Adrenal gland (tissue), 9 donors: ENCODE measurements at regions not wholly inside any gene's neighbourhood (a gene's known extent, or its start where the extent isn't known, plus 50 kb on each side); places are given as distances from the start of the nearest gene placed in this dataset.

ENCODE experiments used
- DNase-seq, 7 donors: peaks; one replicate each; pipeline ENCODE4 v3.0.0-alpha.2; 2019 to 2020
- H3K27ac ChIP-seq, 5 donors: fragments of 200-600 bp; sonication (generic) in 4 of 5; 1 replicate in 3 of 5; 2 replicates in 2 of 5; pipeline versions ENCODE4 v1.5.1 to v1.8.0; 2016 to 2020; ENCODE audit warnings: mild to moderate bottlenecking in 1 of 5
- H3K27me3 ChIP-seq: fragments of 200-600 bp; 2 replicates; pipeline ENCODE4 v1.8.0; 2021
- H3K36me3 ChIP-seq, 2 donors: fragments of 200-600 bp; replicated peaks in 1 of 2; 1 replicate in 1 of 2; 2 replicates in 1 of 2; pipeline versions ENCODE4 v1.5.1 to v1.8.0; 2018 to 2022
- H3K4me1 ChIP-seq, 2 donors: fragments of 200-600 bp; replicated peaks in 1 of 2; 1 replicate in 1 of 2; 2 replicates in 1 of 2; pipeline versions ENCODE4 v1.5.1 to v1.8.0; 2018 to 2021
- H3K4me3 ChIP-seq, 4 donors: fragments of 200-600 bp; sonication (generic) in 3 of 4; one replicate each; pipeline ENCODE4 v1.5.1; 2016 to 2018
- H3K9me3 ChIP-seq, 3 donors: fragments of 200-600 bp; sonication (generic) in 1 of 3; replicated peaks in 1 of 3; 1 replicate in 2 of 3; 2 replicates in 1 of 3; pipeline versions ENCODE4 v1.5.1 to v1.8.0; 2016 to 2021
- CTCF ChIP-seq, 6 experiments: fragments of 450-650 bp in 4 of 6; fragments of 200-600 bp in 2 of 6; sonication (generic) in 1 of 6; IDR thresholded peaks; 1 replicate in 5 of 6; 2 replicates in 1 of 6; pipeline versions ENCODE4 v1.5.1 to v1.8.0; 2016 to 2021; ENCODE audit warnings: antibody characterized with exemption in 6 of 6, mild to moderate bottlenecking in 2 of 6, moderate library complexity in 1 of 6
- POLR2A ChIP-seq, 2 donors: fragments of 450-650 bp; IDR thresholded peaks; one replicate each; pipeline ENCODE4 v1.6.1; 2017; ENCODE audit warnings: antibody characterized with exemption in 2 of 2, mild to moderate bottlenecking in 2 of 2, moderate library complexity in 1 of 2
- WGBS, 4 donors: extraction: QIAGEN DNeasy Blood & Tissue Kit in 2 of 4; methylation state at CpG; one replicate each; pipeline versions ENCODE4 v1.1.5 to v1.1.7; 2013 to 2017; 5-methylcytosine and 5-hydroxymethylcytosine counted together
- intact Hi-C, 2 donors: fragments of 100-400 bp; cut with DNase I; formaldehyde crosslinking; loops; one replicate each; pipeline versions ENCODE4 v1.14.1 to v1.15.0; 2022 to 2023
- donor health status: healthy with polysubstance abuse.
- donor health status: Bipolar disorder and iron deficiency.
- donor health status: DM: yes; HTN: yes; CAD: no.
- donor health status: DM: no; HTN: no; CAD: no.
- donor health status: DM: no; HTN: no; CAD: no.

GRCh38 chrX:39451046-39451445, 646.7 kb downstream of the BCOR start:
- H3K36me3 ChIP-seq: no peaks in the 10 kb centered on the region
- no peak overlapping the region for H3K4me3 ChIP-seq
- peaks cover 19% of the 10 kb centered on the region for H3K27me3 ChIP-seq
- intact Hi-C loops: no loop called here
- H3K4me1 ChIP-seq: no peaks in the 10 kb centered on the region
- no peak overlapping the region for H3K27ac ChIP-seq
- H3K9me3 ChIP-seq: no peaks in the 10 kb centered on the region
- TF ChIP-seq CTCF (IDR thresholded peaks at IDR 0.05) (no peak), POLR2A (IDR thresholded peaks at IDR 0.05) (no peak)
- 67 to 83% (median 73%) methylated on average over 6 to 7 of the region's 7 CpGs for WGBS, 4 donors
- DNase-seq: no peak

- H3K9me3 ChIP-seq: no peaks in the 10 kb centered on the region
- H3K36me3 ChIP-seq: no peaks in the 10 kb centered on the region
- intact Hi-C loops: no loop called here
- WGBS, 4 donors: 66 to 88% (median 84%) methylated on average over 2 to 4 of the region's 4 CpGs
- no peak overlapping the region for H3K4me3 ChIP-seq
- H3K27ac ChIP-seq: no peak overlapping the region
- H3K27me3 ChIP-seq: peaks cover 15% of the 10 kb centered on the region
- H3K4me1 ChIP-seq: no peaks in the 10 kb centered on the region
- DNase-seq: peak in 1 of 7 donors; percentile 4
- TF ChIP-seq CTCF (IDR thresholded peaks at IDR 0.05): no peak
- no peak for TF ChIP-seq POLR2A (IDR thresholded peaks at IDR 0.05)
Observed at GRCh38 chrX:39452401-39452800, 645.4 kb downstream of the BCOR start.

GRCh38 chrX:39453889-39454621, 643.7 kb downstream of the BCOR start:
- TF ChIP-seq CTCF (IDR thresholded peaks at IDR 0.05) (no peak), POLR2A (IDR thresholded peaks at IDR 0.05) (no peak)
- Histone ChIP-seq H3K36me3 (no peaks in the 10 kb centered on the region), H3K4me3 (no peak overlapping the region), H3K27ac (no peak overlapping the region), H3K9me3 (no peaks in the 10 kb centered on the region), H3K27me3 (peaks cover 8% of the 10 kb centered on the region), H3K4me1 (no peaks in the 10 kb centered on the region)
- DNase-seq: no peak
- 64 to 87% (median 79%) methylated on average over 3 to 5 of the region's 5 CpGs for WGBS, 4 donors
- intact Hi-C loops: no loop called here

GRCh38 chrX:39456894-39457604, 640.7 kb downstream of the BCOR start:
- DNase-seq: no peak
- Histone ChIP-seq H3K27me3 (peaks cover 16% of the 10 kb centered on the region), H3K4me1 (no peaks in the 10 kb centered on the region), H3K4me3 (no peak overlapping the region), H3K36me3 (no peaks in the 10 kb centered on the region), H3K9me3 (no peaks in the 10 kb centered on the region), H3K27ac (no peak overlapping the region)
- intact Hi-C loops: no loop called here
- TF ChIP-seq CTCF (IDR thresholded peaks at IDR 0.05) (no peak), POLR2A (IDR thresholded peaks at IDR 0.05) (no peak)
- 66 to 77% (median 72%) methylated on average over 2 to 3 of the region's 3 CpGs for WGBS, 4 donors
